SK-N-SH (cell line): ENCODE measurements at regions not wholly inside any gene's neighbourhood (a gene's known extent, or its start where the extent isn't known, plus 50 kb on each side); places are given as distances from the start of the nearest gene placed in this dataset.

Experiments
- CTCF ChIA-PET: fragments of 300-600, 350-600 bp; formaldehyde crosslinking; extraction: SDS; loops from one replicate; lab custom pipeline; 2021; lab: Yijun Ruan, JAX
- POLR2A ChIA-PET: fragments of 350-600 bp; sonication (Branson Sonifier 250); formaldehyde crosslinking; extraction: SDS; loops from one replicate; lab custom pipeline; 2020; ENCODE audit warnings: antibody characterized with exemption, inconsistent platforms; lab: Yijun Ruan, JAX
- DNase-seq: peaks from one replicate; pipeline ENCODE4 v3.0.0; 2012
- H2AFZ ChIP-seq: fragments of 200-600 bp; sonication (generic); 2 replicates; pipeline ENCODE4 v1.8.1; 2016; ENCODE audit warnings: antibody characterized with exemption, mild to moderate bottlenecking, low read depth
- H3F3A ChIP-seq: fragments of 200-600 bp; sonication (generic); replicated peaks from 2 replicates; pipeline ENCODE3; 2016; ENCODE audit warnings: antibody characterized with exemption, mild to moderate bottlenecking; ENCODE audit not compliant: insufficient read depth
- H3K27ac ChIP-seq, 2 experiments: fragments of 200-500 bp in 1 of 2; fragments of 200-600 bp in 1 of 2; sonication (Bioruptor generic) in 1 of 2; sonication (generic), shearing (Covaris generic) in 1 of 2; 2 replicates each; pipeline versions ENCODE4 v1.5.1 to v1.6.1; 2014 to 2016; ENCODE audit warnings: low read depth in 2 of 2, inconsistent platforms in 1 of 2, low read length in 1 of 2, mild to moderate bottlenecking in 1 of 2, mixed read lengths in 1 of 2
- H3K27me3 ChIP-seq: fragments of 200-600 bp; sonication (generic), shearing (Covaris generic); 2 replicates; pipeline ENCODE4 v1.6.1; 2016; ENCODE audit warnings: mixed run types; ENCODE audit not compliant: insufficient read depth
- H3K36me3 ChIP-seq, 2 experiments: fragments of 200-500 bp in 1 of 2; fragments of 200-600 bp in 1 of 2; sonication (Bioruptor generic) in 1 of 2; sonication (generic) in 1 of 2; replicated peaks in 1 of 2; 2 replicates each; pipeline versions ENCODE3 to v1.5.1; 2014 to 2016; ENCODE audit warnings: low read length in 1 of 2, mild to moderate bottlenecking in 1 of 2; ENCODE audit not compliant: insufficient read depth in 2 of 2, control insufficient read depth in 1 of 2
- H3K4me1 ChIP-seq, 2 experiments: fragments of 200-500 bp in 1 of 2; fragments of 200-600 bp in 1 of 2; sonication (Bioruptor generic) in 1 of 2; sonication (generic), shearing (Covaris generic) in 1 of 2; 2 replicates each; pipeline versions ENCODE4 v1.5.1 to v1.6.1; 2014 to 2016; ENCODE audit warnings: low read depth in 1 of 2, low read length in 1 of 2, mixed run types in 1 of 2; ENCODE audit not compliant: insufficient read depth in 2 of 2, control insufficient read depth in 1 of 2
- H3K4me2 ChIP-seq: fragments of 200-600 bp; sonication (generic), shearing (Covaris generic); 2 replicates; pipeline ENCODE4 v1.6.1; 2017; ENCODE audit warnings: mixed run types
- H3K4me3 ChIP-seq, 2 experiments: fragments of 200-500 bp in 1 of 2; fragments of 200-600 bp in 1 of 2; sonication (Bioruptor generic) in 1 of 2; sonication (generic), shearing (Covaris generic) in 1 of 2; 2 replicates each; pipeline versions ENCODE4 v1.5.1 to v1.8.1; 2014 to 2016; ENCODE audit warnings: low read depth in 2 of 2, inconsistent platforms in 1 of 2, low read length in 1 of 2, mild to moderate bottlenecking in 1 of 2, mixed read lengths in 1 of 2, moderate library complexity in 1 of 2
- H3K79me2 ChIP-seq: fragments of 200-600 bp; sonication (generic); 2 replicates; pipeline ENCODE4 v1.8.1; 2017; ENCODE audit warnings: mild to moderate bottlenecking; ENCODE audit not compliant: insufficient read depth
- H3K9ac ChIP-seq: fragments of 200-600 bp; sonication (generic); 2 replicates; pipeline ENCODE4 v1.6.1; 2017; ENCODE audit warnings: mixed run types
- H3K9me2 ChIP-seq: fragments of 200-600 bp; sonication (generic); 2 replicates; pipeline ENCODE4 v1.6.1; 2017; ENCODE audit warnings: mixed run types
- H3K9me3 ChIP-seq: fragments of 200-600 bp; sonication (generic); 2 replicates; pipeline ENCODE4 v1.6.1; 2017; ENCODE audit warnings: mixed run types, mild to moderate bottlenecking, moderate library complexity
- H4K20me1 ChIP-seq: fragments of 200-600 bp; sonication (generic); 2 replicates; pipeline ENCODE4 v1.6.1; 2017; ENCODE audit warnings: mild to moderate bottlenecking, mixed run types; ENCODE audit not compliant: insufficient read depth
- CHD2 ChIP-seq: fragments of 150-350 bp; IDR thresholded peaks from 2 replicates; pipeline ENCODE4 v1.6.1; 2018; ENCODE audit warnings: low read length; ENCODE audit not compliant: partially characterized antibody
- FOXJ3 ChIP-seq: sonication (generic); formaldehyde crosslinking; IDR thresholded peaks from 2 replicates; pipeline ENCODE4 v1.5.1; 2020; ENCODE audit warnings: mild to moderate bottlenecking, missing genetic modification reagents
- FOXM1 ChIP-seq: IDR thresholded peaks from 2 replicates; pipeline ENCODE4 v1.4.0; 2012; ENCODE audit warnings: low read depth, mild to moderate bottlenecking
- GABPA ChIP-seq: IDR thresholded peaks from 2 replicates; pipeline ENCODE4 v1.4.0; 2012; ENCODE audit warnings: low read depth, mild to moderate bottlenecking
- GATA2 ChIP-seq: sonication (generic); formaldehyde crosslinking; IDR thresholded peaks from 2 replicates; pipeline ENCODE4 v1.5.0; 2020; ENCODE audit warnings: mild to moderate bottlenecking, missing genetic modification reagents
- JUND ChIP-seq: IDR thresholded peaks from 2 replicates; pipeline ENCODE4 v1.4.0; 2012
- MXI1 ChIP-seq: IDR thresholded peaks from 2 replicates; pipeline ENCODE4 v1.6.1; 2012; ENCODE audit warnings: mild to moderate bottlenecking, low read depth, low read length, improper control_type of control experiment
- NFIC ChIP-seq: IDR thresholded peaks from 2 replicates; pipeline ENCODE4 v1.4.0; 2012; ENCODE audit warnings: borderline replicate concordance
- NRF1 ChIP-seq: IDR thresholded peaks from 2 replicates; pipeline ENCODE4 v1.6.1; 2012; ENCODE audit warnings: low read depth, mild to moderate bottlenecking, low read length
- RAD21 ChIP-seq: IDR thresholded peaks from 2 replicates; pipeline ENCODE4 v1.6.1; 2012; ENCODE audit warnings: mild to moderate bottlenecking, low read length
- REST ChIP-seq: IDR thresholded peaks from 2 replicates; pipeline ENCODE4 v1.6.1; 2012; ENCODE audit warnings: mild to moderate bottlenecking, low read depth, low read length, moderate library complexity
- SIN3A ChIP-seq: IDR thresholded peaks from 2 replicates; pipeline ENCODE4 v1.6.1; 2012; ENCODE audit warnings: low read depth, mild to moderate bottlenecking, low read length, moderate library complexity, borderline replicate concordance
- SMC3 ChIP-seq: IDR thresholded peaks from 2 replicates; pipeline ENCODE4 v1.6.1; 2012; ENCODE audit warnings: low read depth, low read length, improper control_type of control experiment
- TAF1 ChIP-seq: IDR thresholded peaks from 2 replicates; pipeline ENCODE4 v1.6.1; 2012; ENCODE audit warnings: low read depth, mild to moderate bottlenecking, low read length, moderate library complexity, borderline replicate concordance
- TEAD4 ChIP-seq: IDR thresholded peaks from 2 replicates; pipeline ENCODE4 v1.4.0; 2012; ENCODE audit warnings: mild to moderate bottlenecking, borderline replicate concordance; ENCODE audit not compliant: insufficient read depth
- YY1 ChIP-seq: IDR thresholded peaks from 2 replicates; pipeline ENCODE4 v1.4.0; 2012; ENCODE audit warnings: low read depth, mild to moderate bottlenecking
- WGBS: methylation state at CpG from one replicate; pipeline ENCODE4 v1.1.6; 2017; ENCODE audit warnings: low lambda C conversion rate; 5-methylcytosine and 5-hydroxymethylcytosine counted together
- TF ChIP-seq, protein P1 (sequence below): fragments of 150-350 bp; IDR thresholded peaks from 2 replicates; pipeline ENCODE4 v1.6.1; 2016; ENCODE audit warnings: mild to moderate bottlenecking, low read depth, low read length

- H3K79me2 ChIP-seq = no peaks in the 10 kb centered on the region
- H3K27ac ChIP-seq = no peak overlapping the region
- POLR2A ChIA-PET = no interaction called here
- TF ChIP-seq TAF1 (no peak), GATA2 (CRISPR knock-in tag) (no peak)
- H3K4me1 ChIP-seq = no peaks in the 10 kb centered on the region
- no peak overlapping the region for H3K9ac ChIP-seq
- no peak overlapping the region for H2AFZ ChIP-seq
- H3F3A ChIP-seq = no peaks in the 10 kb centered on the region
- no peaks in the 10 kb centered on the region for H3K36me3 ChIP-seq
- no peaks in the 10 kb centered on the region for H3K9me2 ChIP-seq
- H4K20me1 ChIP-seq = no peaks in the 10 kb centered on the region
- H3K4me3 ChIP-seq = no peak overlapping the region
- no peaks in the 10 kb centered on the region for H3K27me3 ChIP-seq
- H3K9me3 ChIP-seq = no peaks in the 10 kb centered on the region
- DNase-seq = no peak
- H3K4me2 ChIP-seq = no peak overlapping the region
- CTCF ChIA-PET = no interaction called here
- WGBS = 43% methylated on average over 5 of the region's 8 CpGs
Measured at GRCh38 chr22:47806894-47807293, 1044.4 kb downstream of the TBC1D22A start.

GRCh38 chr22:47805394-47805935 lies 1043.0 kb downstream of the TBC1D22A start:
- H3K79me2 ChIP-seq = no peaks in the 10 kb centered on the region
- H3K4me2 ChIP-seq = no peak overlapping the region
- H4K20me1 ChIP-seq = no peaks in the 10 kb centered on the region
- POLR2A ChIA-PET = no interaction called here
- H3K4me1 ChIP-seq = no peaks in the 10 kb centered on the region
- DNase-seq = no peak
- H3K9ac ChIP-seq = no peak overlapping the region
- no peaks in the 10 kb centered on the region for H3F3A ChIP-seq
- WGBS = 27% methylated on average over 5 of the region's 6 CpGs
- H3K9me2 ChIP-seq = no peaks in the 10 kb centered on the region
- H3K4me3 ChIP-seq = no peak overlapping the region
- no peak overlapping the region for H2AFZ ChIP-seq
- CTCF ChIA-PET = interaction anchor here (1.5 kb wide), 1 partner anchor 10 kb away, joined by 4 read pairs; no protein-coding TSS in a partner anchor
- H3K27ac ChIP-seq = no peak overlapping the region
- TF ChIP-seq RAD21 (no peak), NRF1 (no peak), REST (no peak), SIN3A (no peak), FOXJ3 (no peak), GABPA (no peak), YY1 (no peak), TEAD4 (no peak), TAF1 (no peak), CHD2 (no peak), FOXM1 (no peak), GATA2 (CRISPR knock-in tag) (no peak), NFIC (no peak), MXI1 (no peak), SMC3 (no peak), JUND (no peak)
- TF ChIP-seq, protein P1, sequence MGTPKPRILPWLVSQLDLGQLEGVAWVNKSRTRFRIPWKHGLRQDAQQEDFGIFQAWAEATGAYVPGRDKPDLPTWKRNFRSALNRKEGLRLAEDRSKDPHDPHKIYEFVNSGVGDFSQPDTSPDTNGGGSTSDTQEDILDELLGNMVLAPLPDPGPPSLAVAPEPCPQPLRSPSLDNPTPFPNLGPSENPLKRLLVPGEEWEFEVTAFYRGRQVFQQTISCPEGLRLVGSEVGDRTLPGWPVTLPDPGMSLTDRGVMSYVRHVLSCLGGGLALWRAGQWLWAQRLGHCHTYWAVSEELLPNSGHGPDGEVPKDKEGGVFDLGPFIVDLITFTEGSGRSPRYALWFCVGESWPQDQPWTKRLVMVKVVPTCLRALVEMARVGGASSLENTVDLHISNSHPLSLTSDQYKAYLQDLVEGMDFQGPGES = no peak
- no peaks in the 10 kb centered on the region for H3K36me3 ChIP-seq
- no peaks in the 10 kb centered on the region for H3K27me3 ChIP-seq
- H3K9me3 ChIP-seq = no peaks in the 10 kb centered on the region
